Calu3 (cell line): ENCODE measurements at regions not wholly inside any gene's neighbourhood (a gene's known extent, or its start where the extent isn't known, plus 50 kb on each side); places are given as distances from the start of the nearest gene placed in this dataset.
"Not testable (repeated sequence)": the region's sequence is repeated elsewhere in the genome, so short reads cannot be mapped to it uniquely, and the experiment has no call there.

Experiments used
- BruUV-seq: library from RNA; stranded (reverse); fragments of 400-500 nt; replicated peaks from 2 replicates; lab custom pipeline; 2021; lab: Mats Ljungman, UMichigan
- CTCF ChIA-PET: fragments of 300-600 bp; sonication (Branson Sonifier 250); formaldehyde crosslinking; loops from one replicate; lab custom pipeline; 2022; ENCODE audit warnings: antibody characterized with exemption; lab: Charles Lee
- DNase-seq: peaks from one replicate; pipeline ENCODE4 v3.0.0; 2022
- H3K27ac Mint-ChIP-seq: one replicate; pipeline ENCODE4 v1.8.0; 2022; ENCODE audit warnings: mixed read lengths; ENCODE audit not compliant: unreplicated experiment
- H3K27me3 Mint-ChIP-seq: one replicate; pipeline ENCODE4 v1.8.0; 2022; ENCODE audit warnings: mixed read lengths; ENCODE audit not compliant: unreplicated experiment
- H3K36me3 Mint-ChIP-seq: one replicate; pipeline ENCODE4 v1.8.0; 2022; ENCODE audit warnings: mild to moderate bottlenecking, moderate library complexity, mixed read lengths; ENCODE audit not compliant: insufficient read depth, unreplicated experiment
- H3K4me1 Mint-ChIP-seq: one replicate; pipeline ENCODE4 v1.8.0; 2022; ENCODE audit warnings: mild to moderate bottlenecking, low read depth, mixed read lengths; ENCODE audit not compliant: unreplicated experiment
- H3K4me3 Mint-ChIP-seq: one replicate; pipeline ENCODE4 v1.8.0; 2022; ENCODE audit warnings: mild to moderate bottlenecking, low read depth, moderate library complexity, mixed read lengths; ENCODE audit not compliant: unreplicated experiment
- H3K9me3 Mint-ChIP-seq: one replicate; pipeline ENCODE4 v1.8.0; 2022; ENCODE audit warnings: low read depth, mixed read lengths; ENCODE audit not compliant: unreplicated experiment
- CTCF ChIP-seq: fragments of 200-600 bp; IDR thresholded peaks from one replicate; pipeline ENCODE4 v1.8.0; 2022; ENCODE audit warnings: antibody characterized with exemption; ENCODE audit not compliant: unreplicated experiment
- intact Hi-C: fragments of 100-400 bp; cut with micrococcal nuclease; formaldehyde crosslinking; loops from one replicate; pipeline ENCODE4 v1.10.0; 2022; ENCODE audit not compliant: unreplicated experiment

- Mint-ChIP-seq H3K27ac (no peak overlapping the region), H3K36me3 (no peaks in the 10 kb centered on the region), H3K4me3 (no peak overlapping the region), H3K9me3 (peaks cover 2% of the 10 kb centered on the region), H3K4me1 (no peaks in the 10 kb centered on the region), H3K27me3 (no peaks in the 10 kb centered on the region)
- intact Hi-C loops: no loop called here
- CTCF ChIA-PET: no interaction called here
- DNase-seq: no peak
- no peak for TF ChIP-seq CTCF
- no TSS peak for BruUV-seq
Measured at GRCh38 chr4:66741081-66741480, 804.2 kb downstream of the CENPC start.

GRCh38 chr4:66736606-66737005, 808.7 kb downstream of the CENPC start:
- H3K4me3 Mint-ChIP-seq: no peak overlapping the region
- CTCF ChIA-PET: no interaction called here
- no TSS peak for BruUV-seq
- H3K27ac Mint-ChIP-seq: no peak overlapping the region
- intact Hi-C loops: no loop called here
- no peaks in the 10 kb centered on the region for H3K4me1 Mint-ChIP-seq
- no peaks in the 10 kb centered on the region for H3K36me3 Mint-ChIP-seq
- TF ChIP-seq CTCF: no peak
- peak; percentile 3 for DNase-seq
- no peaks in the 10 kb centered on the region for H3K27me3 Mint-ChIP-seq
- H3K9me3 Mint-ChIP-seq: peaks cover 5% of the 10 kb centered on the region

GRCh38 chr4:66728280-66728679, 817.0 kb downstream of the CENPC start:
- Mint-ChIP-seq H3K36me3 (no peaks in the 10 kb centered on the region), H3K4me3 (no peak overlapping the region), H3K27ac (no peak overlapping the region), H3K9me3 (peaks cover 3% of the 10 kb centered on the region), H3K4me1 (peaks cover 8% of the 10 kb centered on the region), H3K27me3 (no peaks in the 10 kb centered on the region)
- DNase-seq: no peak
- no TSS peak for BruUV-seq
- intact Hi-C loops: no loop called here
- no peak for TF ChIP-seq CTCF
- CTCF ChIA-PET: no interaction called here

GRCh38 chr4:66712301-66712921, 832.9 kb downstream of the CENPC start:
- BruUV-seq, H3K4me1 Mint-ChIP-seq, H3K9me3 Mint-ChIP-seq, H3K4me3 Mint-ChIP-seq, intact Hi-C loops, DNase-seq, H3K36me3 Mint-ChIP-seq, H3K27me3 Mint-ChIP-seq, CTCF ChIA-PET, H3K27ac Mint-ChIP-seq: not testable (repeated sequence)

- BruUV-seq: no TSS peak
- no peak for DNase-seq
- Mint-ChIP-seq H3K9me3 (no peaks in the 10 kb centered on the region), H3K4me3 (no peak overlapping the region), H3K4me1 (no peaks in the 10 kb centered on the region), H3K36me3 (no peaks in the 10 kb centered on the region), H3K27ac (no peak overlapping the region), H3K27me3 (no peaks in the 10 kb centered on the region)
- no peak for TF ChIP-seq CTCF
- intact Hi-C loops: no loop called here
- CTCF ChIA-PET: no interaction called here
Measured at GRCh38 chr4:66704243-66704642, 841.1 kb downstream of the CENPC start.
